ENCODE measurements at regions not wholly inside any gene's neighbourhood (a gene's known extent, or its start where the extent isn't known, plus 50 kb on each side); places are given as distances from the start of the nearest gene placed in this dataset.

- no peaks in the 10 kb centered on the region for H3K36me3 ChIP-seq (ENCODE audit: insufficient read depth, low read length)
- H3K4me1 ChIP-seq (ENCODE audit: insufficient read depth, low read length), result no peaks in the 10 kb centered on the region
- no peaks in the 10 kb centered on the region for H3K9me3 ChIP-seq (ENCODE audit: low read depth, low read length)
- no peaks in the 10 kb centered on the region for H3K27me3 ChIP-seq (ENCODE audit: insufficient read depth, low read length)
- no peak overlapping the region for H2AFZ ChIP-seq (ENCODE audit: low read length)
- no peak for DNase-seq (ENCODE audit: insufficient read length, low spot score, missing footprints)
- no peak overlapping the region for H3K4me2 ChIP-seq (ENCODE audit: insufficient read depth, low read length)
- H3K4me3 ChIP-seq (ENCODE audit: insufficient read depth, low read length), result no peak overlapping the region
- H3K27ac ChIP-seq (ENCODE audit: low read depth, low read length), result no peak overlapping the region
- H3K79me2 ChIP-seq (ENCODE audit: insufficient read depth, low read length), result no peaks in the 10 kb centered on the region
- TF ChIP-seq CTCF (IDR thresholded peaks at IDR 0.05; ENCODE audit: extremely low read depth, low read depth, low read length), result no peak
- no peaks in the 10 kb centered on the region for H4K20me1 ChIP-seq (ENCODE audit: insufficient read depth, low read length)
Observed at GRCh38 chr12:126843915-126844669, 1422.9 kb upstream of the TMEM132C start.

GRCh38 chr12:126847005-126847629 lies 1419.9 kb upstream of the TMEM132C start:
- H2AFZ ChIP-seq (ENCODE audit: low read length), result no peak overlapping the region
- no peak for TF ChIP-seq CTCF (IDR thresholded peaks at IDR 0.05; ENCODE audit: extremely low read depth, low read depth, low read length)
- H4K20me1 ChIP-seq (ENCODE audit: insufficient read depth, low read length), result no peaks in the 10 kb centered on the region
- no peaks in the 10 kb centered on the region for H3K36me3 ChIP-seq (ENCODE audit: insufficient read depth, low read length)
- no peaks in the 10 kb centered on the region for H3K79me2 ChIP-seq (ENCODE audit: insufficient read depth, low read length)
- H3K27ac ChIP-seq (ENCODE audit: low read depth, low read length), result no peak overlapping the region
- H3K9me3 ChIP-seq (ENCODE audit: low read depth, low read length), result no peaks in the 10 kb centered on the region
- no peak overlapping the region for H3K4me2 ChIP-seq (ENCODE audit: insufficient read depth, low read length)
- H3K27me3 ChIP-seq (ENCODE audit: insufficient read depth, low read length), result no peaks in the 10 kb centered on the region
- DNase-seq (ENCODE audit: insufficient read length, low spot score, missing footprints), result no peak
- H3K4me1 ChIP-seq (ENCODE audit: insufficient read depth, low read length), result no peaks in the 10 kb centered on the region
- H3K4me3 ChIP-seq (ENCODE audit: insufficient read depth, low read length), result no peak overlapping the region

- no peaks in the 10 kb centered on the region for H3K79me2 ChIP-seq (ENCODE audit: insufficient read depth, low read length)
- H3K27me3 ChIP-seq (ENCODE audit: insufficient read depth, low read length), result no peaks in the 10 kb centered on the region
- H3K36me3 ChIP-seq (ENCODE audit: insufficient read depth, low read length), result no peaks in the 10 kb centered on the region
- H3K4me1 ChIP-seq (ENCODE audit: insufficient read depth, low read length), result no peaks in the 10 kb centered on the region
- no peaks in the 10 kb centered on the region for H3K9me3 ChIP-seq (ENCODE audit: low read depth, low read length)
- TF ChIP-seq CTCF (IDR thresholded peaks at IDR 0.05; ENCODE audit: extremely low read depth, low read depth, low read length), result no peak
- peak; percentile 26 for DNase-seq (ENCODE audit: insufficient read length, low spot score, missing footprints)
- no peak overlapping the region for H2AFZ ChIP-seq (ENCODE audit: low read length)
- H3K27ac ChIP-seq (ENCODE audit: low read depth, low read length), result no peak overlapping the region
- H3K4me2 ChIP-seq (ENCODE audit: insufficient read depth, low read length), result no peak overlapping the region
- no peaks in the 10 kb centered on the region for H4K20me1 ChIP-seq (ENCODE audit: insufficient read depth, low read length)
- H3K4me3 ChIP-seq (ENCODE audit: insufficient read depth, low read length), result no peak overlapping the region
Observed at GRCh38 chr12:126855768-126856167, 1411.2 kb upstream of the TMEM132C start.

GRCh38 chr12:126856958-126857357 lies 1410.0 kb upstream of the TMEM132C start:
- no peak overlapping the region for H3K4me3 ChIP-seq (ENCODE audit: insufficient read depth, low read length)
- no peaks in the 10 kb centered on the region for H3K4me1 ChIP-seq (ENCODE audit: insufficient read depth, low read length)
- no peaks in the 10 kb centered on the region for H3K9me3 ChIP-seq (ENCODE audit: low read depth, low read length)
- H4K20me1 ChIP-seq (ENCODE audit: insufficient read depth, low read length), result no peaks in the 10 kb centered on the region
- H2AFZ ChIP-seq (ENCODE audit: low read length), result no peak overlapping the region
- H3K4me2 ChIP-seq (ENCODE audit: insufficient read depth, low read length), result no peak overlapping the region
- no peak overlapping the region for H3K27ac ChIP-seq (ENCODE audit: low read depth, low read length)
- DNase-seq (ENCODE audit: insufficient read length, low spot score, missing footprints), result no peak
- H3K27me3 ChIP-seq (ENCODE audit: insufficient read depth, low read length), result no peaks in the 10 kb centered on the region
- H3K79me2 ChIP-seq (ENCODE audit: insufficient read depth, low read length), result no peaks in the 10 kb centered on the region
- H3K36me3 ChIP-seq (ENCODE audit: insufficient read depth, low read length), result no peaks in the 10 kb centered on the region
- TF ChIP-seq CTCF (IDR thresholded peaks at IDR 0.05; ENCODE audit: extremely low read depth, low read depth, low read length), result no peak
